GM12878 (cell line): ENCODE measurements at regions not wholly inside any gene's neighbourhood (a gene's known extent, or its start where the extent isn't known, plus 50 kb on each side); places are given as distances from the start of the nearest gene placed in this dataset.
"Not testable (repeated sequence)": the region's sequence is repeated elsewhere in the genome, so short reads cannot be mapped to it uniquely, and the experiment has no call there.

ENCODE experiments used
- ATAC-seq: fragments of 200-7000 bp; cut with Tn5 transposase; 3 replicates; pipeline ENCODE4 v1.9.1; 2020; ENCODE audit warnings: mild to moderate bottlenecking, moderate library complexity
- BruUV-seq: library from RNA; stranded (reverse); fragments of 400-500 nt; replicated peaks from 2 replicates; lab custom pipeline; 2021; lab: Mats Ljungman, UMichigan
- CTCF ChIA-PET: fragments of 300-600 bp; sonication (Branson Sonifier 250); formaldehyde crosslinking; extraction: SDS; loops from one replicate; lab custom pipeline; 2021; ENCODE audit warnings: inconsistent platforms; lab: Yijun Ruan, JAX
- POLR2A ChIA-PET: fragments of 350-600 bp; formaldehyde crosslinking; extraction: SDS; loops from one replicate; lab custom pipeline; 2021; ENCODE audit warnings: inconsistent platforms; lab: Charles Lee
- RAD21 ChIA-PET: fragments of 300-600 bp; sonication (Branson Sonifier 250); formaldehyde crosslinking; loops from one replicate; lab custom pipeline; 2023; ENCODE audit warnings: antibody characterized with exemption; ENCODE audit not compliant: unreplicated experiment; lab: Charles Lee
- SMC1A ChIA-PET: fragments of 300-600 bp; sonication (Branson Sonifier 250); formaldehyde crosslinking; loops from one replicate; lab custom pipeline; 2023; ENCODE audit not compliant: unreplicated experiment, uncharacterized antibody; lab: Charles Lee
- DNase-seq: peaks from one replicate; pipeline ENCODE4 v3.0.0-alpha.2; 2011; ENCODE audit warnings: low read depth, low spot score
- FAIRE-seq: peaks from 3 replicates; lab custom pipeline; 2011; peaks lifted over from hg19 to GRCh38; lab: Jason Lieb, UNC
- H2AFZ ChIP-seq: 2 replicates; pipeline ENCODE4 v1.6.0; 2011; ENCODE audit warnings: low read depth, low read length, control low read depth; ENCODE audit not compliant: control insufficient read depth
- H3K27ac ChIP-seq: 2 replicates; pipeline ENCODE4 v1.5.1; 2011; ENCODE audit warnings: control low read depth; ENCODE audit not compliant: control insufficient read depth, insufficient read depth
- H3K27me3 ChIP-seq, 2 experiments: replicated peaks in 1 of 2; 2 replicates each; pipeline versions ENCODE4 v1.6.0 to v1.6.1; 2011; ENCODE audit warnings: low read length in 1 of 2; ENCODE audit not compliant: control insufficient read depth in 2 of 2, insufficient read depth in 2 of 2
- H3K36me3 ChIP-seq, 2 experiments: 2 replicates each; pipeline ENCODE4 v1.5.1; 2011; ENCODE audit warnings: low read length in 1 of 2; ENCODE audit not compliant: control insufficient read depth in 2 of 2, insufficient read depth in 2 of 2
- H3K4me1 ChIP-seq: 2 replicates; pipeline ENCODE4 v1.6.1; 2011; ENCODE audit warnings: mild to moderate bottlenecking, low read length, moderate library complexity, mixed read lengths; ENCODE audit not compliant: control insufficient read depth, insufficient read depth
- H3K4me2 ChIP-seq: 2 replicates; pipeline ENCODE4 v1.6.0; 2011; ENCODE audit warnings: control low read depth; ENCODE audit not compliant: control insufficient read depth, insufficient read depth
- H3K4me3 ChIP-seq: fragments of 200-600 bp; sonication (generic); 2 replicates; pipeline ENCODE4 v1.5.1; 2016
- H3K79me2 ChIP-seq: 2 replicates; pipeline ENCODE4 v1.6.0; 2011; ENCODE audit warnings: low read length; ENCODE audit not compliant: control insufficient read depth, insufficient read depth
- H3K9ac ChIP-seq: 2 replicates; pipeline ENCODE4 v1.8.0; 2011; ENCODE audit warnings: low read length, control low read depth, mixed read lengths; ENCODE audit not compliant: control insufficient read depth, insufficient read depth
- H3K9me3 ChIP-seq: replicated peaks from 3 replicates; pipeline ENCODE4 v1.5.1; 2011; ENCODE audit warnings: mild to moderate bottlenecking, low read length; ENCODE audit not compliant: control insufficient read depth, insufficient read depth
- H4K20me1 ChIP-seq: 2 replicates; pipeline ENCODE4 v1.6.0; 2011; ENCODE audit not compliant: control insufficient read depth, insufficient read depth
- BCL3 ChIP-seq: IDR thresholded peaks from 2 replicates; pipeline ENCODE4 v1.6.1; 2011; ENCODE audit warnings: borderline replicate concordance, low read depth, mild to moderate bottlenecking, moderate library complexity, low read length; ENCODE audit not compliant: insufficient read depth, poor library complexity, severe bottlenecking
- FOXK2 ChIP-seq: fragments of 450-650 bp; IDR thresholded peaks from 2 replicates; pipeline ENCODE4 v1.6.1; 2017; ENCODE audit warnings: mild to moderate bottlenecking, moderate library complexity
- HCFC1 ChIP-seq: fragments of 150-350 bp; IDR thresholded peaks from 2 replicates; pipeline ENCODE4 v1.6.1; 2014; ENCODE audit warnings: low read length
- PML ChIP-seq: IDR thresholded peaks from 2 replicates; pipeline ENCODE4 v1.6.1; 2012; ENCODE audit warnings: low read length, inconsistent platforms
- SIN3A ChIP-seq: IDR thresholded peaks from 2 replicates; pipeline ENCODE4 v1.6.1; 2012; ENCODE audit warnings: low read depth, low read length, improper control_type of control experiment
- TBL1XR1 ChIP-seq: IDR thresholded peaks from 2 replicates; pipeline ENCODE4 v1.6.1; 2012; ENCODE audit warnings: low read depth, low read length, improper control_type of control experiment
- TCF7 ChIP-seq: IDR thresholded peaks from 2 replicates; pipeline ENCODE4 v1.6.1; 2014; ENCODE audit warnings: antibody characterized with exemption, borderline replicate concordance
- WGBS: methylation state at CpG from one replicate; pipeline ENCODE4 v1.1.6; 2016; ENCODE audit warnings: low lambda C conversion rate; ENCODE audit not compliant: insufficient replicate concordance, insufficient coverage; ENCODE audit errors: missing lambda C conversion rate; 5-methylcytosine and 5-hydroxymethylcytosine counted together
- in situ Hi-C: fragments of 300-500 bp; cut with MboI; formaldehyde crosslinking; loops from 9 replicates; pipeline ENCODE4 v1.14.3; 2018; ENCODE audit warnings: mixed read lengths
- intact Hi-C: fragments of 100-400 bp; cut with micrococcal nuclease; formaldehyde crosslinking; loops from one replicate; pipeline ENCODE4 v1.14.2; 2022; ENCODE audit not compliant: unreplicated experiment

DNA sequence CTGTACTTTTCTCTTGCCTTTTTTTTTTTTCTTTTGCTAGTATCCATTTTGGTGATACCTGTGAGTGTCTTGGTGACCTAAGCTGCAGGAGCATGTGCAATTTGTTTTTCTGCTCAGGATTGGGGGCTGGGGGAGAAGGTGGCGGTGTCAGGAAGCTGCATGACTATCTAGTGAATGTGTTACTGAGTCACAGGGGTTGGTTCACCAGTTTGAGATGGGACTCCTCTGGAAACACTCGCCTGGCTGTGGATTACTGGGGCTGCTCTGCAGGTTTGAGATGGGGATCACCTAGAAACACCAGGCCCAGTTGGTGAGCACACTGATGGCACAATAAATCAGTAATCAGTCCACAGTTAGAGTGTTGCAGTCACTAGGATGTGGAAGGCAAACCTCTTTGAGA lies 447.9 kb downstream of the SPATA31D1 start:
- DNase-seq: no peak
- Histone ChIP-seq H3K79me2 (no peaks in the 10 kb centered on the region), H3K27me3 (no peaks in the 10 kb centered on the region), H3K4me2 (no peak overlapping the region), H3K9ac (no peak overlapping the region), H2AFZ (no peak overlapping the region), H4K20me1 (no peaks in the 10 kb centered on the region), H3K4me1 (no peaks in the 10 kb centered on the region), H3K27ac (no peak overlapping the region), H3K4me3 (no peak overlapping the region), H3K36me3 (no peaks in the 10 kb centered on the region), H3K9me3 (no peaks in the 10 kb centered on the region)
- WGBS: 5% methylated on average over 2 of the region's 2 CpGs
- no peak for FAIRE-seq
- ChIA-PET CTCF (no interaction called here), POLR2A (no interaction called here), RAD21 (no interaction called here), SMC1A (no interaction called here)
- TF ChIP-seq TBL1XR1: no peak
- no peak for TF ChIP-seq BCL3
- no peak for TF ChIP-seq TCF7
- TF ChIP-seq PML: no peak
- TF ChIP-seq SIN3A: no peak
- no peak for TF ChIP-seq FOXK2
- no peak for TF ChIP-seq HCFC1
- no peak for ATAC-seq
- intact Hi-C loops (no loop called here), in situ Hi-C loops (no loop called here)
- BruUV-seq: no TSS peak

GRCh38 chr9:82437183-82437582 lies 448.6 kb downstream of the SPATA31D1 start:
- H4K20me1 ChIP-seq, H3K9ac ChIP-seq, H3K4me1 ChIP-seq, H3K9me3 ChIP-seq, H3K36me3 ChIP-seq, H3K27ac ChIP-seq, CTCF ChIA-PET, H3K79me2 ChIP-seq, RAD21 ChIA-PET, SMC1A ChIA-PET, BruUV-seq, ATAC-seq, FAIRE-seq, H3K4me2 ChIP-seq, H3K4me3 ChIP-seq, POLR2A ChIA-PET, intact Hi-C loops, DNase-seq, in situ Hi-C loops, H2AFZ ChIP-seq, H3K27me3 ChIP-seq: not testable (repeated sequence)
- WGBS: 5% methylated on average over 3 of the region's 3 CpGs
